Activated B cell treated with CpG ODN at 0.5 μM for 24 hours (primary cell): ENCODE measurements at regions not wholly inside any gene's neighbourhood (a gene's known extent, or its start where the extent isn't known, plus 50 kb on each side); places are given as distances from the start of the nearest gene placed in this dataset.
A peak's percentile ranks its signal among the peaks of the same experiment; 100 is the strongest.
"Not testable (repeated sequence)": the region's sequence is repeated elsewhere in the genome, so short reads cannot be mapped to it uniquely, and the experiment has no call there.

Experiments used
- ATAC-seq: fragments of 200-7000 bp; cut with Tn5 transposase; one replicate; pipeline ENCODE4 v1.10.0; 2021; ENCODE audit warnings: low read depth, mild to moderate bottlenecking, moderate library complexity
- CTCF ChIA-PET: fragments of 350-600 bp; sonication (Branson Sonifier 250); formaldehyde crosslinking; loops from one replicate; lab custom pipeline; 2021; ENCODE audit warnings: antibody characterized with exemption; lab: Charles Lee
- POLR2A ChIA-PET: fragments of 350-600 bp; sonication (Branson Sonifier 250); formaldehyde crosslinking; loops from one replicate; lab custom pipeline; 2021; ENCODE audit warnings: antibody characterized with exemption; lab: Charles Lee
- DNase-seq: peaks from one replicate; pipeline ENCODE4 v3.0.0; 2022
- H3K27ac Mint-ChIP-seq: one replicate; pipeline ENCODE4 v1.8.0; 2020; ENCODE audit warnings: mixed read lengths
- H3K27me3 Mint-ChIP-seq: one replicate; pipeline ENCODE4 v1.8.0; 2021; ENCODE audit warnings: mixed read lengths
- H3K36me3 Mint-ChIP-seq: one replicate; pipeline ENCODE4 v1.8.0; 2021; ENCODE audit warnings: low read depth, mixed read lengths
- H3K4me1 Mint-ChIP-seq: one replicate; pipeline ENCODE4 v1.8.0; 2021; ENCODE audit warnings: mixed read lengths
- H3K4me3 Mint-ChIP-seq: one replicate; pipeline ENCODE4 v1.8.0; 2020; ENCODE audit warnings: mild to moderate bottlenecking, mixed read lengths
- H3K9me3 Mint-ChIP-seq: one replicate; pipeline ENCODE4 v1.8.0; 2020; ENCODE audit warnings: mixed read lengths
- CTCF ChIP-seq: fragments of 200-600 bp; IDR thresholded peaks from one replicate; pipeline ENCODE4 v1.8.0; 2022; ENCODE audit warnings: antibody characterized with exemption, mild to moderate bottlenecking
- intact Hi-C: fragments of 100-400 bp; cut with micrococcal nuclease; formaldehyde crosslinking; loops from one replicate; pipeline ENCODE4 v1.15.1; 2024

- CTCF ChIA-PET, result interaction anchor here (1.4 kb wide), 1 partner anchor 157 kb away, joined by 3 read pairs; no protein-coding TSS in a partner anchor
- Mint-ChIP-seq H3K36me3 (no peaks in the 10 kb centered on the region), H3K27ac (no peak overlapping the region), H3K4me1 (peaks cover 69% of the 10 kb centered on the region), H3K27me3 (no peaks in the 10 kb centered on the region), H3K9me3 (no peaks in the 10 kb centered on the region), H3K4me3 (no peak overlapping the region)
- no peak for TF ChIP-seq CTCF
- POLR2A ChIA-PET, result interaction anchor here (0.5 to 0.7 kb wide), 3 partner anchors 26 to 107 kb away, joined by 3 to 4 read pairs (median 3); no protein-coding TSS in a partner anchor
- ATAC-seq (no peak), DNase-seq (no peak)
- intact Hi-C loops, result no loop called here
Observed at GRCh38 chr1:101131239-101131843, 105.5 kb upstream of the S1PR1 start.

- Mint-ChIP-seq H3K27me3 (no peaks in the 10 kb centered on the region), H3K27ac (no peak overlapping the region), H3K9me3 (no peaks in the 10 kb centered on the region), H3K36me3 (no peaks in the 10 kb centered on the region), H3K4me1 (peaks cover 67% of the 10 kb centered on the region), H3K4me3 (no peak overlapping the region)
- intact Hi-C loops, result no loop called here
- ATAC-seq, result no peak
- no peak for TF ChIP-seq CTCF
- ChIA-PET POLR2A (interaction anchor here (1.1 to 1.2 kb wide), 2 partner anchors 15 to 117 kb away, joined by 3 to 6 read pairs; no protein-coding TSS in a partner anchor), CTCF (interaction anchor here (1.4 kb wide), 1 partner anchor 158 kb away, joined by 3 read pairs; no protein-coding TSS in a partner anchor)
- no peak for DNase-seq
Observed at GRCh38 chr1:101130673-101131072, 105.1 kb upstream of the DPH5 start.

- Mint-ChIP-seq H3K36me3 (no peaks in the 10 kb centered on the region), H3K4me1 (peaks cover 61% of the 10 kb centered on the region), H3K27ac (peak overlapping the region; percentile 87), H3K4me3 (no peak overlapping the region), H3K27me3 (no peaks in the 10 kb centered on the region), H3K9me3 (no peaks in the 10 kb centered on the region)
- CTCF ChIA-PET, result no interaction called here
- ATAC-seq (no peak), DNase-seq (no peak)
- POLR2A ChIA-PET, result interaction anchor here (0.9 to 1.2 kb wide), 5 partner anchors 12 to 107 kb away, joined by 3 to 12 read pairs (median 4); partner anchors contain the start of gene S1PR1
- intact Hi-C loops, result loop anchor here (1.0 to 2.0 kb wide), 6 partner anchors 7 to 164 kb away; partner anchors contain the start of genes DPH5 and S1PR1
- TF ChIP-seq CTCF, result no peak
Observed at GRCh38 chr1:101128846-101129245, 103.3 kb upstream of the DPH5 start.

GRCh38 chr1:101128211-101128727 lies 102.7 kb upstream of the DPH5 start:
- Mint-ChIP-seq H3K4me3 (peak overlapping the region; percentile 55), H3K4me1 (peaks cover 62% of the 10 kb centered on the region), H3K9me3 (no peaks in the 10 kb centered on the region), H3K27me3 (no peaks in the 10 kb centered on the region), H3K36me3 (no peaks in the 10 kb centered on the region), H3K27ac (peak overlapping the region; percentile 87)
- DNase-seq (no peak), ATAC-seq (peak; percentile 95)
- POLR2A ChIA-PET, result interaction anchor here (0.9 to 1.2 kb wide), 5 partner anchors 12 to 108 kb away, joined by 3 to 12 read pairs (median 4); partner anchors contain the start of gene S1PR1
- TF ChIP-seq CTCF, result no peak
- intact Hi-C loops, result loop anchor here (1.0 to 2.0 kb wide), 6 partner anchors 8 to 165 kb away; partner anchors contain the start of genes DPH5 and S1PR1
- CTCF ChIA-PET, result no interaction called here

DNA sequence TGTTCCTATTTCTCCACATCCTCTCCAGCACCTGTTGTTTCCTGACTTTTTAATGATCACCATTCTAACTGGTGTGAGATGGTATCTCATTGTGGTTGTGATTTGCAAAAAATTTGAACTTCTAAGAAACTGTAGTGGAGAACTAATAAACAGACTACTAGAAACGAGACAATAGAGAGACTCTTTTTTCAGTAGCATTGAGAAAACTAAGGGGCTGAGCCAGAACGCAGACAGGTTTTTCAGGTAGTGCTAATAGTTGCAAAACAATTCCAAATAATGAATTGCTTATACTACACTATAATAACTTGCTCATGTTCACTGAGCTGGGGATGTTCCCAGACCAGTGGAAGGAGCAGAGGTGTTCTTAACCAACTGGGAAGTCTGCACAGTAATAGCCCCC lies 98.8 kb upstream of the DPH5 start:
- CTCF ChIA-PET, result no interaction called here
- Mint-ChIP-seq H3K4me3 (no peak overlapping the region), H3K27ac (no peak overlapping the region), H3K36me3 (no peaks in the 10 kb centered on the region), H3K9me3 (no peaks in the 10 kb centered on the region), H3K27me3 (no peaks in the 10 kb centered on the region), H3K4me1 (peaks cover 65% of the 10 kb centered on the region)
- intact Hi-C loops, result no loop called here
- TF ChIP-seq CTCF, result no peak
- DNase-seq, result no peak
- POLR2A ChIA-PET, result interaction anchor here (1.2 kb wide), 1 partner anchor 112 kb away, joined by 11 read pairs; no protein-coding TSS in a partner anchor
- ATAC-seq, result no peak

DNA sequence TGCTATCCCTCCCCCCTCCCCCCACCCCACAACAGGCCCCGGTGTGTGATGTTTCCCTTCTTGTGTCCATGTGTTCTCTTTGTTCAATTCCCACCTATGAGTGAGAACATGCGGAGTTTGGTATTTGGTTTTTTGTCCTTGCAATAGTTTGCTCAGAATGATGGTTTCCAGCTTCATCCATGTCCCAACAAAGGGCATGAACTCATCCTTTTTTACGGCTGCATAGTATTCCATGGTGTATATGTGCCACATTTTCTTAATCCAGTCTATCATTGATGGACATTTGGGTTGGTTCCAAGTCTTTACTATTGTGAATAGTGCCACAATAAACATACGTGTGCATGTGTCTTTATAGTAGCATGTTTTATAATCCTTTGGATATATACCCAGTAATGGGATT lies 98.3 kb upstream of the DPH5 start:
- DNase-seq, CTCF ChIA-PET, ATAC-seq, H3K4me3 Mint-ChIP-seq, H3K36me3 Mint-ChIP-seq, H3K27me3 Mint-ChIP-seq, intact Hi-C loops, H3K9me3 Mint-ChIP-seq, H3K27ac Mint-ChIP-seq: not testable (repeated sequence)
- POLR2A ChIA-PET, result interaction anchor here (1.0 kb wide), 1 partner anchor 11 kb away, joined by 5 read pairs; no protein-coding TSS in a partner anchor
- peaks cover 61% of the 10 kb centered on the region for H3K4me1 Mint-ChIP-seq
